ENCODE measurements at regions not wholly inside any gene's neighbourhood (a gene's known extent, or its start where the extent isn't known, plus 50 kb on each side); places are given as distances from the start of the nearest gene placed in this dataset.

DNA sequence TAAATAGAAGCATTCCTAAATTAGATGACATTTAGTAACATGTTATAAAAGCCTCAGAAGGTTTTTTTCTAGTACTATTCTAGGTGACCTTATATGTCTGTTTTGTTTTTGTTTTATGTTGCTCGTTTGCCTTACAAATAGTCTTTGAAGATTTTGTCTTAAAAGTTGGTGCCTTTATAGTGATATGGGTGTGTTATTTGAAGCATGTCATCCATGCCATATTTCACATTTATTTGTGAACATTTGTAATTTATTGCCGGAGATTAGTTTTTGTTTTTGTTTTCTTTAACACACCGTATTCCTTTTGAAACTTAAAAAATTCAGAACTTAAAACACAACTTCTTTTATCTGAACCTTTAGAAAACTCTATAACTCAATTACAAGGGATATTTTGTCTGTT lies 422.8 kb upstream of the PCDH9 start:
- H3K4me3 Mint-ChIP-seq = no peak overlapping the region
- no peaks in the 10 kb centered on the region for H3K4me1 Mint-ChIP-seq (ENCODE audit: unreplicated experiment)
- no peaks in the 10 kb centered on the region for H3K27me3 Mint-ChIP-seq
- no peaks in the 10 kb centered on the region for H3K36me3 Mint-ChIP-seq
- no peak overlapping the region for H3K27ac Mint-ChIP-seq
- TF ChIP-seq, protein P1, sequence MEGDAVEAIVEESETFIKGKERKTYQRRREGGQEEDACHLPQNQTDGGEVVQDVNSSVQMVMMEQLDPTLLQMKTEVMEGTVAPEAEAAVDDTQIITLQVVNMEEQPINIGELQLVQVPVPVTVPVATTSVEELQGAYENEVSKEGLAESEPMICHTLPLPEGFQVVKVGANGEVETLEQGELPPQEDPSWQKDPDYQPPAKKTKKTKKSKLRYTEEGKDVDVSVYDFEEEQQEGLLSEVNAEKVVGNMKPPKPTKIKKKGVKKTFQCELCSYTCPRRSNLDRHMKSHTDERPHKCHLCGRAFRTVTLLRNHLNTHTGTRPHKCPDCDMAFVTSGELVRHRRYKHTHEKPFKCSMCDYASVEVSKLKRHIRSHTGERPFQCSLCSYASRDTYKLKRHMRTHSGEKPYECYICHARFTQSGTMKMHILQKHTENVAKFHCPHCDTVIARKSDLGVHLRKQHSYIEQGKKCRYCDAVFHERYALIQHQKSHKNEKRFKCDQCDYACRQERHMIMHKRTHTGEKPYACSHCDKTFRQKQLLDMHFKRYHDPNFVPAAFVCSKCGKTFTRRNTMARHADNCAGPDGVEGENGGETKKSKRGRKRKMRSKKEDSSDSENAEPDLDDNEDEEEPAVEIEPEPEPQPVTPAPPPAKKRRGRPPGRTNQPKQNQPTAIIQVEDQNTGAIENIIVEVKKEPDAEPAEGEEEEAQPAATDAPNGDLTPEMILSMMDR (conservative IDR thresholded peaks at IDR 0.05) = no peak
- no peak for DNase-seq (ENCODE audit: extremely low spot score, unreplicated experiment)
- H3K9me3 Mint-ChIP-seq = no peaks in the 10 kb centered on the region

DNA sequence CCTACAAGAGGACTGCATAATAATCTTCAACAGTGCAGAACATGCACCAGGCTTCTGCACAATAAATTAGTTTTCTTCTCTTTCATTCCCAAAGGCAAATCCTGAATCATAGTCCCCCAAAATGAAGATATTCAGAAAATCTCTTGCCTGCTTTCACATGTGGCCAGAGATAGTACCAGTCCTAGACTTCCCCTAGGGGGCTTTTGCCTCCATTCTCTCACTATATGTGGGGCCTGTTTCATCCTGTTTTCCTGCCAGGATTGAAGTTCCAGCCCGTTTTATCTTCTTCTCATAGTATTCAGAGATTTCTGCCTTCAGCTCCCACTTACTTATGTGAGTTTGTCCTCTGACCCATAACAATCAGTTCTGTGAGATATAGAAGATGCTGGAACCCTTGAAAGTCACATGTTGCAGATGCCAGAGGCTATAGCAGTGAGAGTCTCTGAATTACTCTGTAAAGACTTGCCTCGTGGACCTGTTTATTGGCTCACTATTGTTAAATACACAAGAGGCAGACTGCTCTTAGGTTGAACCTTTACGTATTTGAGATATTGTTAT lies 421.9 kb upstream of the PCDH9 start:
- Mint-ChIP-seq H3K36me3 (no peaks in the 10 kb centered on the region), H3K4me1 (ENCODE audit: unreplicated experiment) (no peaks in the 10 kb centered on the region), H3K9me3 (no peaks in the 10 kb centered on the region), H3K27ac (no peak overlapping the region), H3K4me3 (no peak overlapping the region), H3K27me3 (no peaks in the 10 kb centered on the region)
- no peak for DNase-seq (ENCODE audit: extremely low spot score, unreplicated experiment)
- TF ChIP-seq, protein P1 (conservative IDR thresholded peaks at IDR 0.05) = no peak

DNA sequence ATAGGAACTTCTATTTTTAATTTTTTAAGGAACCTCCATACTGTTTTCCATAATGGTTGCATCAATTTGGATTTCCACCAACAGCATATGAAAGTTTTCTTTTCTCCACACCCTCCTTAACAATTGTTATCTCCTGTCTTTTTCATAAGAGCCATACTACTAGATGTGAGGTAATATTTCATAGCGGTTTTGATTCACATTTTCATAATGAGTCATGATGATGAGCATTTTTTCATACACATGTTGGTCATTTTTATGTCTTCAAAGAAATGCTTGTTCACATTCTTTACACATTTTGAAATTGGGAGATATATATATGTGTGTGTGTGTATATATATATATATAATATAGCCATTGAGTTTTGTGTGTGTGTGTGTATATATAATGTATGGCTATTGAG lies 420.3 kb upstream of the PCDH9 start:
- Mint-ChIP-seq H3K4me3 (no peak overlapping the region), H3K9me3 (no peaks in the 10 kb centered on the region), H3K27ac (no peak overlapping the region), H3K36me3 (no peaks in the 10 kb centered on the region), H3K27me3 (no peaks in the 10 kb centered on the region), H3K4me1 (ENCODE audit: unreplicated experiment) (no peaks in the 10 kb centered on the region)
- TF ChIP-seq, protein P1 (conservative IDR thresholded peaks at IDR 0.05) = no peak
- no peak for DNase-seq (ENCODE audit: extremely low spot score, unreplicated experiment)

DNA sequence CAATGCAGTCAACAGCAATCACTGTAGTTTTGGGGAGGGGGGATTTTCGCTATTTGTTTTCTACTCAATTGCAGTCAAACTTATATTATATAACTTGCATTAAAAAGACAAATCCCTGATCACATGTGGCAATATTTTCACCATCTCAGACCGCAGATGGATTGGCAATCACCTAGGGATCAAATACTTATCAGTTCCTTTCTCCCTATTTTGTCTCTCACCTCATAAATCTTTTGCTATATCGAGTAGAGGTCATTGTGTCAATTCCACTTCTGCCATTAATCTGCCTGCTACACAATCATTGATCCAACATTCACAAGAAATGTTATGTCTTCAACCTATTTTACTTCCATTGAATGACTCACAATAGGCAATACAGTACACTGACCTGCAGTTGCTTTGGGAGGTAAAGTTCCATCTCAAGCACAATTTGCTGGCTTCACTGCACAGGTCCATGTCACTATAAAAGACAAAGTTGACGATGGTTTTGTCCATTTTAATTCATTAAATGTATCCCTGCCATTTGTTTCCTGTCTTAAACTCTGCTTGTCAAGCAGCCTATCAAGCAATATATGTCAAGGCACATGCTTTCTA lies 415.8 kb upstream of the PCDH9 start:
- Mint-ChIP-seq H3K4me1 (ENCODE audit: unreplicated experiment) (no peaks in the 10 kb centered on the region), H3K27me3 (no peaks in the 10 kb centered on the region), H3K36me3 (no peaks in the 10 kb centered on the region), H3K27ac (no peak overlapping the region), H3K4me3 (no peak overlapping the region), H3K9me3 (no peaks in the 10 kb centered on the region)
- DNase-seq (ENCODE audit: extremely low spot score, unreplicated experiment) = no peak
- TF ChIP-seq, protein P1 (conservative IDR thresholded peaks at IDR 0.05) = no peak

DNA sequence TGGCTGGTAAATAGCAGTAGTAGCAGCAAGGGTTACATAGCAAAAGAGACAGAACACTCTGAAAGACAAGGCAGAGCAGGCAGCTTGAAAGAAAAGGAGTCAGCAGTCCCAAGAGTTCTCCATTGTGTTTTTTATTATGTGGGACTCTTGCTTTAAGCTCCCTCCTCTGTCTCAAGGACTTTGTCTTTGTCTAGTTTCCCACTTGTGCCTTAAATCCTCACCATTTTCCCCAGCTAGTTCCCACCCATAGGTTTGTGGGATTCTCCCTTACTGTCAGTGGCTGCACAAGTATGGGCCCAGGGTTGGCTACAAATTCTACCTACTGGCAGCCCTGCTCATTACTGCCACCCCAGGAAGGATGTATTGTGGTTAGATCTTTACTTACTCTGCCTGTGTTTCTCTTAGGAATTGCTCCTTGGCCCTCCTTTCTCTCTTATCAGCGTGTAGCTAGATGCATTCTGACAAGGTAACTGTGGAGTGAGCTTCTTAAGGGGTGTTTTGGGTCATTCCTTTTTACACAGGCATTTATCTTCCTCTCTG lies 413.4 kb upstream of the PCDH9 start:
- TF ChIP-seq, protein P1 (conservative IDR thresholded peaks at IDR 0.05) = no peak
- Mint-ChIP-seq H3K4me3 (no peak overlapping the region), H3K4me1 (ENCODE audit: unreplicated experiment) (no peaks in the 10 kb centered on the region), H3K27me3 (no peaks in the 10 kb centered on the region), H3K9me3 (no peaks in the 10 kb centered on the region), H3K27ac (no peak overlapping the region), H3K36me3 (no peaks in the 10 kb centered on the region)
- no peak for DNase-seq (ENCODE audit: extremely low spot score, unreplicated experiment)
